ENCODE measurements at regions not wholly inside any gene's neighbourhood (a gene's known extent, or its start where the extent isn't known, plus 50 kb on each side); places are given as distances from the start of the nearest gene placed in this dataset.

- TF ChIP-seq EP300 (IDR thresholded peaks at IDR 0.05; ENCODE audit: low read depth) (no peak), POLR2AphosphoS5 (IDR thresholded peaks at IDR 0.05) (no peak), CTCF (IDR thresholded peaks at IDR 0.05) (no peak), POLR2A (IDR thresholded peaks at IDR 0.05) (no peak)
- intact Hi-C loops (cut with DNase I; ENCODE audit: low total_unique reads), result no loop called here
- H3K4me3 ChIP-seq, result no peak overlapping the region
- no peak for DNase-seq
- in situ Hi-C loops (cut with MboI; ENCODE audit: low pct_ligation_motif_present in 1 of 4, low pct_unique_long_range_greater_than_20kb in 1 of 4, low sequenced_read_pairs in 3 of 4), result no loop called here
- peaks cover 0 to 11% (median 2%) of the 10 kb centered on the region in 4 donors for H3K4me1 ChIP-seq
- H3K27ac ChIP-seq, result no peak overlapping the region
- H3K36me3 ChIP-seq, result no peaks in the 10 kb centered on the region
- no peaks in the 10 kb centered on the region for H3K9me3 ChIP-seq
- no peaks in the 10 kb centered on the region for H3K27me3 ChIP-seq
- 64 to 82% methylated on average over 3 to 5 of the region's 5 CpGs for WGBS, 2 donors (ENCODE audit: low coverage in 1 of 2)
Measured at GRCh38 chr15:29526802-29527201, 257.2 kb upstream of the NSMCE3 start.

- WGBS, 2 donors (ENCODE audit: low coverage in 1 of 2), result 47 to 52% methylated on average over 6 to 7 of the region's 7 CpGs
- TF ChIP-seq POLR2AphosphoS5 (IDR thresholded peaks at IDR 0.05), result no peak
- no peak for TF ChIP-seq EP300 (IDR thresholded peaks at IDR 0.05; ENCODE audit: low read depth)
- no peak for TF ChIP-seq POLR2A (IDR thresholded peaks at IDR 0.05)
- DNase-seq, result peak; percentile 15
- no peaks in the 10 kb centered on the region for H3K36me3 ChIP-seq
- in situ Hi-C loops (cut with MboI; ENCODE audit: low pct_ligation_motif_present in 1 of 4, low pct_unique_long_range_greater_than_20kb in 1 of 4, low sequenced_read_pairs in 3 of 4), result loop anchor here in 1 of 4 donors (25.0 kb wide), 1 partner anchor 90 kb away; no protein-coding TSS in a partner anchor
- peak overlapping the region in 2 of 4 donors; percentile 25 to 42 for H3K27ac ChIP-seq
- intact Hi-C loops (cut with DNase I; ENCODE audit: low total_unique reads), result no loop called here
- no peaks in the 10 kb centered on the region for H3K27me3 ChIP-seq
- peaks cover 0 to 11% (median 2%) of the 10 kb centered on the region in 4 donors for H3K4me1 ChIP-seq
- no peaks in the 10 kb centered on the region for H3K9me3 ChIP-seq
- H3K4me3 ChIP-seq, result no peak overlapping the region
Measured at GRCh38 chr15:29522373-29523276, 253.0 kb upstream of the NSMCE3 start.

GRCh38 chr15:29518442-29518841 is 248.8 kb upstream of the NSMCE3 start:
- Histone ChIP-seq H3K27ac (no peak overlapping the region), H3K4me3 (no peak overlapping the region)
- in situ Hi-C loops (cut with MboI; ENCODE audit: low pct_ligation_motif_present in 1 of 4, low pct_unique_long_range_greater_than_20kb in 1 of 4, low sequenced_read_pairs in 3 of 4), result loop anchor here in 1 of 4 donors (25.0 kb wide), 1 partner anchor 94 kb away; no protein-coding TSS in a partner anchor

GRCh38 chr15:29517829-29518228 is 248.2 kb upstream of the NSMCE3 start:
- intact Hi-C loops (cut with DNase I; ENCODE audit: low total_unique reads), result no loop called here
- H3K36me3 ChIP-seq, result no peaks in the 10 kb centered on the region
- in situ Hi-C loops (cut with MboI; ENCODE audit: low pct_ligation_motif_present in 1 of 4, low pct_unique_long_range_greater_than_20kb in 1 of 4, low sequenced_read_pairs in 3 of 4), result loop anchor here in 1 of 4 donors (25.0 kb wide), 1 partner anchor 94 kb away; no protein-coding TSS in a partner anchor
- WGBS, 2 donors (ENCODE audit: low coverage in 1 of 2), result 96 to 98% methylated on average over 4 of the region's 4 CpGs
- H3K27ac ChIP-seq, result no peak overlapping the region
- no peaks in the 10 kb centered on the region for H3K27me3 ChIP-seq
- no peaks in the 10 kb centered on the region for H3K9me3 ChIP-seq
- TF ChIP-seq POLR2A (IDR thresholded peaks at IDR 0.05) (no peak), POLR2AphosphoS5 (IDR thresholded peaks at IDR 0.05) (no peak), EP300 (IDR thresholded peaks at IDR 0.05; ENCODE audit: low read depth) (no peak), CTCF (IDR thresholded peaks at IDR 0.05) (no peak)
- H3K4me3 ChIP-seq, result no peak overlapping the region
- H3K4me1 ChIP-seq, result peaks cover 0 to 7% (median 2%) of the 10 kb centered on the region in 4 donors
- DNase-seq, result no peak

More at GRCh38 chr15:29518442-29518841, 248.8 kb upstream of the NSMCE3 start:
- intact Hi-C loops (cut with DNase I; ENCODE audit: low total_unique reads), result no loop called here
- Histone ChIP-seq H3K4me1 (peaks cover 0 to 11% (median 2%) of the 10 kb centered on the region in 4 donors), H3K36me3 (no peaks in the 10 kb centered on the region), H3K9me3 (no peaks in the 10 kb centered on the region), H3K27me3 (no peaks in the 10 kb centered on the region)
- DNase-seq, result no peak
- WGBS, 2 donors (ENCODE audit: low coverage in 1 of 2), result 63 to 64% methylated on average over 3 to 4 of the region's 4 CpGs
- no peak for TF ChIP-seq EP300 (IDR thresholded peaks at IDR 0.05; ENCODE audit: low read depth)
- no peak for TF ChIP-seq POLR2A (IDR thresholded peaks at IDR 0.05)
- no peak for TF ChIP-seq POLR2AphosphoS5 (IDR thresholded peaks at IDR 0.05)
- TF ChIP-seq CTCF (IDR thresholded peaks at IDR 0.05), result no peak
